Esophagus squamous epithelium (tissue), 5 donors: ENCODE measurements at regions not wholly inside any gene's neighbourhood (a gene's known extent, or its start where the extent isn't known, plus 50 kb on each side); places are given as distances from the start of the nearest gene placed in this dataset.

Source experiments
- DNase-seq: peaks from one replicate; lab custom pipeline; 2025; lab: John Stamatoyannopoulos, UW
- H3K27ac ChIP-seq, 4 donors: fragments of 200-600 bp; sonication (generic); one replicate each; pipeline ENCODE4 v1.5.1; 2016 to 2019; ENCODE audit warnings: mild to moderate bottlenecking in 1 of 4
- H3K27me3 ChIP-seq, 4 donors: fragments of 200-600 bp; sonication (generic); 1 replicate in 3 of 4; 2 replicates in 1 of 4; pipeline versions ENCODE4 v1.5.1 to v1.6.0; 2017 to 2021; ENCODE audit warnings: antibody characterized with exemption in 1 of 4
- H3K36me3 ChIP-seq, 3 donors: fragments of 200-600 bp; sonication (generic); one replicate each; pipeline ENCODE4 v1.5.1; 2016 to 2019
- H3K4me1 ChIP-seq, 3 donors: fragments of 200-600 bp; sonication (generic); one replicate each; pipeline ENCODE4 v1.5.1; 2017 to 2019
- H3K4me3 ChIP-seq, 4 donors: fragments of 200-600 bp; sonication (generic); 1 replicate in 3 of 4; 2 replicates in 1 of 4; pipeline ENCODE4 v1.5.1; 2016 to 2019; ENCODE audit warnings: mild to moderate bottlenecking in 2 of 4, moderate library complexity in 1 of 4
- H3K9me3 ChIP-seq, 3 donors: fragments of 200-600 bp; sonication (generic); one replicate each; pipeline ENCODE4 v1.5.1; 2016 to 2019
- POLR2A ChIP-seq, 4 donors: fragments of 450-650 bp; IDR thresholded peaks; one replicate each; pipeline ENCODE4 v1.6.1; 2017; ENCODE audit warnings: antibody characterized with exemption in 4 of 4, mild to moderate bottlenecking in 4 of 4, moderate library complexity in 3 of 4
- WGBS, 2 donors: methylation state at CpG; one replicate each; pipeline ENCODE4 v1.1.5; 2018; 5-methylcytosine and 5-hydroxymethylcytosine counted together
- intact Hi-C: fragments of 100-400 bp; cut with DNase I; formaldehyde crosslinking; loops from one replicate; pipeline ENCODE4 v1.15.0; 2022
- TF ChIP-seq, protein P1 (sequence below), 6 experiments: fragments of 450-650 bp in 4 of 6; fragments of 200-600 bp in 2 of 6; sonication (generic) in 2 of 6; IDR thresholded peaks; one replicate each; pipeline ENCODE4 v1.5.1; 2016 to 2019; ENCODE audit warnings: antibody characterized with exemption in 6 of 6, mild to moderate bottlenecking in 4 of 6, moderate library complexity in 4 of 6
- donor health status: DM: yes; HTN: yes; CAD: no.

GRCh38 chr5:155222393-155222792, 208.8 kb downstream of the KIF4B start:
- no peaks in the 10 kb centered on the region for H3K9me3 ChIP-seq
- WGBS, 2 donors, result 15 to 34% methylated on average over 3 to 6 of the region's 6 CpGs
- no peak for TF ChIP-seq POLR2A (IDR thresholded peaks at IDR 0.05)
- TF ChIP-seq, protein P1, sequence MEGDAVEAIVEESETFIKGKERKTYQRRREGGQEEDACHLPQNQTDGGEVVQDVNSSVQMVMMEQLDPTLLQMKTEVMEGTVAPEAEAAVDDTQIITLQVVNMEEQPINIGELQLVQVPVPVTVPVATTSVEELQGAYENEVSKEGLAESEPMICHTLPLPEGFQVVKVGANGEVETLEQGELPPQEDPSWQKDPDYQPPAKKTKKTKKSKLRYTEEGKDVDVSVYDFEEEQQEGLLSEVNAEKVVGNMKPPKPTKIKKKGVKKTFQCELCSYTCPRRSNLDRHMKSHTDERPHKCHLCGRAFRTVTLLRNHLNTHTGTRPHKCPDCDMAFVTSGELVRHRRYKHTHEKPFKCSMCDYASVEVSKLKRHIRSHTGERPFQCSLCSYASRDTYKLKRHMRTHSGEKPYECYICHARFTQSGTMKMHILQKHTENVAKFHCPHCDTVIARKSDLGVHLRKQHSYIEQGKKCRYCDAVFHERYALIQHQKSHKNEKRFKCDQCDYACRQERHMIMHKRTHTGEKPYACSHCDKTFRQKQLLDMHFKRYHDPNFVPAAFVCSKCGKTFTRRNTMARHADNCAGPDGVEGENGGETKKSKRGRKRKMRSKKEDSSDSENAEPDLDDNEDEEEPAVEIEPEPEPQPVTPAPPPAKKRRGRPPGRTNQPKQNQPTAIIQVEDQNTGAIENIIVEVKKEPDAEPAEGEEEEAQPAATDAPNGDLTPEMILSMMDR (IDR thresholded peaks at IDR 0.05), result no peak
- DNase-seq, result no peak
- peaks cover 0 to 45% (median 3%) of the 10 kb centered on the region in 3 donors for H3K4me1 ChIP-seq
- peak overlapping the region in 2 of 4 donors; percentile 2 to 40 for H3K27ac ChIP-seq
- no peaks in the 10 kb centered on the region for H3K27me3 ChIP-seq
- intact Hi-C loops, result no loop called here
- H3K36me3 ChIP-seq, result no peaks in the 10 kb centered on the region
- no peak overlapping the region for H3K4me3 ChIP-seq

DNA sequence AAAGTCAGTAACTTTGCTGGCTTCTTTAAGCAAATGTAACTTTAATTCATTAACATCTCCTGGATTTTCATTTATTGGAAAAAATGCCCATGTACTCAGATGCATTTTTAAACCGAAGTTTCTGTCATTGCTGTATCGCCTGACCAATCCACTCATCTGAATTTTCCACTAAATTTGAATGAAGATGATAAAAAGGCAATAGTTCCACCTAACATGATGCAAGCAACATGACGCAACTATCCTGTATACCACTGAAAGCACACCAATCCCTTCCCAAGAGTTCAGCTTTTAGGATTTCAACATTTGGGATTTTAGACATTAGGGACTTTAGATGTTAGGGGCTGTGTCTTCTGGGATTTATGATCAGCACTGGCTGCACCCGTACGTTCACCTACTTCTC, 215.6 kb downstream of the KIF4B start:
- no peak for TF ChIP-seq POLR2A (IDR thresholded peaks at IDR 0.05)
- TF ChIP-seq, protein P1 (IDR thresholded peaks at IDR 0.05), result no peak
- DNase-seq, result no peak
- no peaks in the 10 kb centered on the region for H3K9me3 ChIP-seq
- no peaks in the 10 kb centered on the region for H3K27me3 ChIP-seq
- H3K4me3 ChIP-seq, result no peak overlapping the region
- WGBS, 2 donors, result 73 to 93% methylated on average over 5 of the region's 5 CpGs
- H3K4me1 ChIP-seq, result no peaks in the 10 kb centered on the region
- intact Hi-C loops, result no loop called here
- H3K36me3 ChIP-seq, result no peaks in the 10 kb centered on the region
- H3K27ac ChIP-seq, result no peak overlapping the region

GRCh38 chr5:155239803-155240202, 226.2 kb downstream of the KIF4B start:
- TF ChIP-seq POLR2A (IDR thresholded peaks at IDR 0.05), result no peak
- TF ChIP-seq, protein P1 (IDR thresholded peaks at IDR 0.05), result no peak
- H3K9me3 ChIP-seq, result peaks cover 0 to 19% (median 13%) of the 10 kb centered on the region in 3 donors
- H3K4me3 ChIP-seq, result no peak overlapping the region
- no peak for DNase-seq
- no peaks in the 10 kb centered on the region for H3K4me1 ChIP-seq
- intact Hi-C loops, result no loop called here
- H3K27me3 ChIP-seq, result no peaks in the 10 kb centered on the region
- 69 to 89% methylated on average over 1 to 2 of the region's 2 CpGs for WGBS, 2 donors
- no peak overlapping the region for H3K27ac ChIP-seq
- no peaks in the 10 kb centered on the region for H3K36me3 ChIP-seq

DNA sequence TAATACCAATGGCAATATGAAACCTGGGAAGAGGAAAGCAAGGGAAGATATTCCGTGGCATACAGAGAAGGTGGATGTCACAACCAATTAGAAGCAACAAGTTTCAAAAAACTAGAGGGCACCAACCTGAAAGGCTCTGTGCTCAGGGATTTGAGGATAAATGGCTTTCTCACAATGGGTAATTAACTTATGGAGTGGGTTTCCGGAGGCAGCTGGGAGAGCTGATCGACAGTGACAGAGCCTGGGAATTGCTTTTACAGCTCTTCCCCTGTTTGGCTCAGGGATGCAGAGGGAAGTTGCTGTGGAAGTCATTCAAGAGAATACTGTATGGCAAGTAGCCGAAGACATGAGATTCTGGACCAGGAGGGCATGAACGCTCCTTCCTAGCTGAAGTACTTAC, 237.0 kb downstream of the KIF4B start:
- Histone ChIP-seq H3K36me3 (no peaks in the 10 kb centered on the region), H3K9me3 (no peaks in the 10 kb centered on the region), H3K27ac (no peak overlapping the region), H3K4me1 (peaks cover 0 to 52% (median 3%) of the 10 kb centered on the region in 3 donors), H3K4me3 (no peak overlapping the region), H3K27me3 (no peaks in the 10 kb centered on the region)
- 60 to 70% methylated on average over 5 of the region's 5 CpGs for WGBS, 2 donors
- no peak for TF ChIP-seq POLR2A (IDR thresholded peaks at IDR 0.05)
- TF ChIP-seq, protein P1 (IDR thresholded peaks at IDR 0.05), result no peak
- no peak for DNase-seq
- intact Hi-C loops, result loop anchor here (10.0 kb wide), 1 partner anchor 106 kb away; no protein-coding TSS in a partner anchor

- no peaks in the 10 kb centered on the region for H3K9me3 ChIP-seq
- no peak for DNase-seq
- no peaks in the 10 kb centered on the region for H3K27me3 ChIP-seq
- H3K4me1 ChIP-seq, result peaks cover 0 to 52% (median 3%) of the 10 kb centered on the region in 3 donors
- TF ChIP-seq, protein P1 (IDR thresholded peaks at IDR 0.05), result no peak
- TF ChIP-seq POLR2A (IDR thresholded peaks at IDR 0.05), result no peak
- no peak overlapping the region for H3K27ac ChIP-seq
- intact Hi-C loops, result loop anchor here (10.0 kb wide), 1 partner anchor 107 kb away; no protein-coding TSS in a partner anchor
- no peaks in the 10 kb centered on the region for H3K36me3 ChIP-seq
- no peak overlapping the region for H3K4me3 ChIP-seq
Measured at GRCh38 chr5:155252025-155252424, 238.5 kb downstream of the KIF4B start.
